ENCODE measurements at regions not wholly inside any gene's neighbourhood (a gene's known extent, or its start where the extent isn't known, plus 50 kb on each side); places are given as distances from the start of the nearest gene placed in this dataset.

- TF ChIP-seq, protein P1, sequence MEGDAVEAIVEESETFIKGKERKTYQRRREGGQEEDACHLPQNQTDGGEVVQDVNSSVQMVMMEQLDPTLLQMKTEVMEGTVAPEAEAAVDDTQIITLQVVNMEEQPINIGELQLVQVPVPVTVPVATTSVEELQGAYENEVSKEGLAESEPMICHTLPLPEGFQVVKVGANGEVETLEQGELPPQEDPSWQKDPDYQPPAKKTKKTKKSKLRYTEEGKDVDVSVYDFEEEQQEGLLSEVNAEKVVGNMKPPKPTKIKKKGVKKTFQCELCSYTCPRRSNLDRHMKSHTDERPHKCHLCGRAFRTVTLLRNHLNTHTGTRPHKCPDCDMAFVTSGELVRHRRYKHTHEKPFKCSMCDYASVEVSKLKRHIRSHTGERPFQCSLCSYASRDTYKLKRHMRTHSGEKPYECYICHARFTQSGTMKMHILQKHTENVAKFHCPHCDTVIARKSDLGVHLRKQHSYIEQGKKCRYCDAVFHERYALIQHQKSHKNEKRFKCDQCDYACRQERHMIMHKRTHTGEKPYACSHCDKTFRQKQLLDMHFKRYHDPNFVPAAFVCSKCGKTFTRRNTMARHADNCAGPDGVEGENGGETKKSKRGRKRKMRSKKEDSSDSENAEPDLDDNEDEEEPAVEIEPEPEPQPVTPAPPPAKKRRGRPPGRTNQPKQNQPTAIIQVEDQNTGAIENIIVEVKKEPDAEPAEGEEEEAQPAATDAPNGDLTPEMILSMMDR (IDR thresholded peaks at IDR 0.05), result no peak
- TF ChIP-seq POLR2A (IDR thresholded peaks at IDR 0.05), result no peak
- TF ChIP-seq EP300 (IDR thresholded peaks at IDR 0.05), result no peak
- TF ChIP-seq POLR2AphosphoS5 (IDR thresholded peaks at IDR 0.05), result no peak
Observed at GRCh38 chr1:20429296-20429695, 56.7 kb downstream of the CAMK2N1 start.

Measured in stomach (tissue), 4 donors.